Keratinocyte (primary cell): ENCODE measurements at regions not wholly inside any gene's neighbourhood (a gene's known extent, or its start where the extent isn't known, plus 50 kb on each side); places are given as distances from the start of the nearest gene placed in this dataset.

Experiments used
- DNase-seq: peaks from one replicate; pipeline ENCODE4 v3.0.0-alpha.2; 2011; ENCODE audit warnings: low read depth, missing footprints, low spot score
- FAIRE-seq: peaks from 2 replicates; lab custom pipeline; 2011; peaks lifted over from hg19 to GRCh38; lab: Jason Lieb, UNC
- H2AFZ ChIP-seq: 2 replicates; pipeline ENCODE4 v1.6.0; 2012; ENCODE audit warnings: low read length, control low read depth, inconsistent platforms; ENCODE audit not compliant: control insufficient read depth
- H3K27ac ChIP-seq: 2 replicates; pipeline ENCODE4 v1.5.1; 2011; ENCODE audit warnings: low read length; ENCODE audit not compliant: control insufficient read depth, insufficient read depth
- H3K27me3 ChIP-seq: 3 replicates; pipeline ENCODE4 v1.6.0; 2011; ENCODE audit warnings: low read length; ENCODE audit not compliant: control insufficient read depth, insufficient read depth; ENCODE audit errors: extremely low read depth
- H3K36me3 ChIP-seq, 2 experiments: 2 replicates in 1 of 2; 3 replicates in 1 of 2; pipeline ENCODE4 v1.5.1; 2011; ENCODE audit warnings: low read length in 2 of 2, mild to moderate bottlenecking in 1 of 2; ENCODE audit not compliant: control insufficient read depth in 2 of 2, insufficient read depth in 2 of 2; ENCODE audit errors: extremely low read depth in 1 of 2
- H3K4me1 ChIP-seq: 3 replicates; pipeline ENCODE4 v1.5.1; 2011; ENCODE audit warnings: low read length; ENCODE audit not compliant: control insufficient read depth, insufficient read depth; ENCODE audit errors: extremely low read depth
- H3K4me2 ChIP-seq: 3 replicates; pipeline ENCODE4 v1.6.0; 2011; ENCODE audit warnings: low read depth, low read length; ENCODE audit not compliant: control insufficient read depth, insufficient read depth; ENCODE audit errors: extremely low read depth
- H3K4me3 ChIP-seq, 3 experiments: fragments of 200-600 bp in 1 of 3; sonication (generic) in 1 of 3; 2 replicates in 2 of 3; 3 replicates in 1 of 3; pipeline ENCODE4 v1.5.1; 2011 to 2016; ENCODE audit warnings: low read length in 3 of 3, mild to moderate bottlenecking in 3 of 3, control low read depth in 2 of 3, inconsistent platforms in 1 of 3, low read depth in 1 of 3, mixed read lengths in 1 of 3, mixed run types in 1 of 3, moderate library complexity in 1 of 3; ENCODE audit not compliant: control insufficient read depth in 2 of 3, insufficient read depth in 2 of 3; ENCODE audit errors: extremely low read depth in 1 of 3
- H3K79me2 ChIP-seq: 2 replicates; pipeline ENCODE4 v1.6.0; 2012; ENCODE audit warnings: low read length; ENCODE audit not compliant: control insufficient read depth, insufficient read depth
- H3K9ac ChIP-seq: 3 replicates; pipeline ENCODE4 v1.6.0; 2011; ENCODE audit warnings: low read length; ENCODE audit not compliant: control insufficient read depth, insufficient read depth; ENCODE audit errors: extremely low read depth
- H3K9me1 ChIP-seq: 3 replicates; pipeline ENCODE4 v1.6.0; 2011; ENCODE audit warnings: low read length; ENCODE audit not compliant: control insufficient read depth, insufficient read depth; ENCODE audit errors: extremely low read depth
- H3K9me3 ChIP-seq: 2 replicates; pipeline ENCODE4 v1.5.1; 2012; ENCODE audit warnings: low read depth, low read length; ENCODE audit not compliant: control insufficient read depth
- H4K20me1 ChIP-seq: 3 replicates; pipeline ENCODE4 v1.6.0; 2011; ENCODE audit warnings: low read length; ENCODE audit not compliant: control insufficient read depth, insufficient read depth; ENCODE audit errors: extremely low read depth
- EZH2 ChIP-seq: IDR thresholded peaks from one replicate; pipeline ENCODE4 v1.6.1; 2012; ENCODE audit warnings: inconsistent platforms, mild to moderate bottlenecking, low read length, moderate library complexity
- dilution Hi-C: fragments of 300-500 bp; cut with MboI; formaldehyde crosslinking; loops from one replicate; pipeline ENCODE4 v1.7.0; 2020; ENCODE audit warnings: low sequenced_read_pairs; ENCODE audit not compliant: extremely low pct_ligation_motif_present
- TF ChIP-seq, protein P1 (sequence below), 3 experiments: IDR thresholded peaks in 1 of 3; conservative IDR thresholded peaks in 1 of 3; optimal IDR thresholded peaks in 1 of 3; 2 replicates in 2 of 3; 3 replicates in 1 of 3; pipeline versions ENCODE3 to v1.5.1; 2011; ENCODE audit warnings: low read length in 3 of 3, mild to moderate bottlenecking in 3 of 3, moderate library complexity in 2 of 3, control low read depth in 1 of 3, inconsistent platforms in 1 of 3; ENCODE audit not compliant: insufficient read depth in 2 of 3; ENCODE audit errors: extremely low read depth in 1 of 3

DNA sequence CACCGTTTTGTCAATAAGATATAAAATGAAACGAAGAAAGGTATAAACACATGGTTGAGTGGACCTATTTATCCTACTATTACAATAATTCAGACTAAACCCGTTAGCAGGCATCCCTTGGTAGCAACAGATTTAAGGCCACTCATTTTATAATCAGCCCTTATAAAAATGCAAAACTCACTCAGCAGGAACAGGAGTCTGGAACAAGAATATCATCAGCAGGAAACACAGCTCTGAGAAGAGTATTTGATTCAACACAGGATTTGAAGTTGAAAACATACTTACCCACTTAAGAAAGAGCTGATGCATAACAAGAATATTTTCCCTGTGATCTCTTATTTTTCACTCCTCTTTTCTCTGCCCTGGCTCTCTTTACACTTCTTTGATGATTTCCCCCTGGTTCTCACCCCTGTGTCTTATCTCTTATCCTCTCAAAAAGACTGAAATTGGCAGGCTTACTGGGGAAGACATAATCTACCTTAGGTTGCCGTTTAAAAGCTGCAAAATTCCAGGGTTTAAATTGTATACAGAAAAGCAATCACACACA is 1722.7 kb downstream of the SLITRK5 start:
- Histone ChIP-seq H2AFZ (peak overlapping the region; percentile 37), H3K4me2 (no peak overlapping the region), H3K27ac (no peak overlapping the region), H3K9me3 (no peaks in the 10 kb centered on the region), H3K79me2 (no peaks in the 10 kb centered on the region), H3K9me1 (no peaks in the 10 kb centered on the region), H3K9ac (no peak overlapping the region), H3K27me3 (no peaks in the 10 kb centered on the region), H3K36me3 (no peaks in the 10 kb centered on the region), H3K4me1 (no peaks in the 10 kb centered on the region), H3K4me3 (no peak overlapping the region), H4K20me1 (no peaks in the 10 kb centered on the region)
- dilution Hi-C loops: no loop called here
- no peak for TF ChIP-seq EZH2
- TF ChIP-seq, protein P1, sequence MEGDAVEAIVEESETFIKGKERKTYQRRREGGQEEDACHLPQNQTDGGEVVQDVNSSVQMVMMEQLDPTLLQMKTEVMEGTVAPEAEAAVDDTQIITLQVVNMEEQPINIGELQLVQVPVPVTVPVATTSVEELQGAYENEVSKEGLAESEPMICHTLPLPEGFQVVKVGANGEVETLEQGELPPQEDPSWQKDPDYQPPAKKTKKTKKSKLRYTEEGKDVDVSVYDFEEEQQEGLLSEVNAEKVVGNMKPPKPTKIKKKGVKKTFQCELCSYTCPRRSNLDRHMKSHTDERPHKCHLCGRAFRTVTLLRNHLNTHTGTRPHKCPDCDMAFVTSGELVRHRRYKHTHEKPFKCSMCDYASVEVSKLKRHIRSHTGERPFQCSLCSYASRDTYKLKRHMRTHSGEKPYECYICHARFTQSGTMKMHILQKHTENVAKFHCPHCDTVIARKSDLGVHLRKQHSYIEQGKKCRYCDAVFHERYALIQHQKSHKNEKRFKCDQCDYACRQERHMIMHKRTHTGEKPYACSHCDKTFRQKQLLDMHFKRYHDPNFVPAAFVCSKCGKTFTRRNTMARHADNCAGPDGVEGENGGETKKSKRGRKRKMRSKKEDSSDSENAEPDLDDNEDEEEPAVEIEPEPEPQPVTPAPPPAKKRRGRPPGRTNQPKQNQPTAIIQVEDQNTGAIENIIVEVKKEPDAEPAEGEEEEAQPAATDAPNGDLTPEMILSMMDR (optimal IDR thresholded peaks at IDR 0.05 in 1 of 3, IDR thresholded peaks at IDR 0.05 in 1 of 3, conservative IDR thresholded peaks at IDR 0.05 in 1 of 3; ENCODE audit: extremely low read depth in 1 of 3, insufficient read depth in 2 of 3, low read length in 3 of 3): no peak
- FAIRE-seq (no peak), DNase-seq (no peak)

DNA sequence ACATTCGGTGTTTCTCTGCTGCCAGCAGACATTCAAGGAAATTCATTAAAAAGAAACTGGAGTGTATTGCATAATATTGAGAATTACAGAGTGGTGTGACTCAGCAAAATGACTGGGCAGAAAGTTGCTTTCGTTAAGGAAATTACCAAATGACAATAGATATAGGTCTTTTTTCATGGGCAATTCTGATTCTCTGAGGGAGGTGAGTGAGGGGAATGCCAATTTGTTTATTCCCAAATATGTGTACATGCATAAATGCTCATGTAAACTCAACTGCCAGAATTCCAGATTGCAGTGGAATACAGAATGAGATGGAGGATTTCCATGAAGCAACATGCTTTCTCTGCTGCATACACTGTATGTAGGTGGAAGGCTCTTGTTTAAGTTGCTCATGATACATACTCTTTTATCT is 1730.1 kb downstream of the SLITRK5 start:
- Histone ChIP-seq H3K9me1 (no peaks in the 10 kb centered on the region), H3K27ac (peak overlapping the region; percentile 78), H3K4me3 (no peak overlapping the region)

More for the DNA sequence above, 1730.1 kb downstream of the SLITRK5 start:
- H3K27me3 ChIP-seq: no peaks in the 10 kb centered on the region
- dilution Hi-C loops: no loop called here
- H3K36me3 ChIP-seq: no peaks in the 10 kb centered on the region
- no peak for TF ChIP-seq EZH2
- TF ChIP-seq, protein P1 (optimal IDR thresholded peaks at IDR 0.05 in 1 of 3, IDR thresholded peaks at IDR 0.05 in 1 of 3, conservative IDR thresholded peaks at IDR 0.05 in 1 of 3; ENCODE audit: extremely low read depth in 1 of 3, insufficient read depth in 2 of 3, low read length in 3 of 3): no peak
- no peaks in the 10 kb centered on the region for H3K9me3 ChIP-seq
- peak overlapping the region; percentile 33 for H3K4me2 ChIP-seq
- peak overlapping the region; percentile 8 for H3K9ac ChIP-seq
- DNase-seq (no peak), FAIRE-seq (peak; percentile 76)
- no peaks in the 10 kb centered on the region for H4K20me1 ChIP-seq
- peaks cover 10% of the 10 kb centered on the region for H3K4me1 ChIP-seq
- peak overlapping the region; percentile 89 for H2AFZ ChIP-seq
- H3K79me2 ChIP-seq: no peaks in the 10 kb centered on the region
